GM18873 (cell line): ENCODE measurements at regions not wholly inside any gene's neighbourhood (a gene's known extent, or its start where the extent isn't known, plus 50 kb on each side); places are given as distances from the start of the nearest gene placed in this dataset.

ENCODE experiments used
- ATAC-seq: cut with Tn5 transposase; IDR thresholded peaks from one replicate; pipeline ENCODE4 v1.9.1; 2021; ENCODE audit warnings: mild to moderate bottlenecking, moderate library complexity, moderate number of reproducible peaks; ENCODE audit not compliant: unreplicated experiment, low FRiP score

GRCh38 chr13:32960626-32961025, 55.6 kb upstream of the KL start:
- no peak for ATAC-seq

- no peak for ATAC-seq
Observed at GRCh38 chr13:32961724-32962123, 54.5 kb upstream of the KL start.

- no peak for ATAC-seq
Observed at GRCh38 chr13:32962342-32962741, 53.9 kb upstream of the KL start.

GRCh38 chr13:32964987-32965386, 51.2 kb upstream of the KL start:
- no peak for ATAC-seq
